ENCODE measurements at regions not wholly inside any gene's neighbourhood (a gene's known extent, or its start where the extent isn't known, plus 50 kb on each side); places are given as distances from the start of the nearest gene placed in this dataset.
A peak's percentile ranks its signal among the peaks of the same experiment; 100 is the strongest.

GRCh38 chr17:77369544-77369971, 228.8 kb downstream of the SEC14L1 start:
- H3K4me2 ChIP-seq (ENCODE audit: insufficient read depth, low read length, poor library complexity, severe bottlenecking): no peak overlapping the region
- no peak for DNase-seq (ENCODE audit: low spot score)
- no peak overlapping the region for H2BK120ac ChIP-seq (ENCODE audit: low read depth, low read length)
- H3K27ac ChIP-seq (replicated peaks; ENCODE audit: low read length): no peak overlapping the region
- no peak overlapping the region for H3K23ac ChIP-seq (ENCODE audit: low read depth, low read length, poor library complexity)
- peaks cover 0 to 3% of the 10 kb centered on the region in 2 donors for H3K9me3 ChIP-seq (replicated peaks in 1 of 2; ENCODE audit: control insufficient read depth in 2 of 2, insufficient read depth in 1 of 2, low read depth in 1 of 2, low read length in 2 of 2)
- no peak overlapping the region for H2BK15ac ChIP-seq (ENCODE audit: low read length)
- H3K4me3 ChIP-seq (ENCODE audit: low read length in 2 of 2): no peak overlapping the region
- no peak overlapping the region for H3K4ac ChIP-seq (ENCODE audit: low read length)
- H2BK12ac ChIP-seq (ENCODE audit: low read length): no peak overlapping the region
- H3K9ac ChIP-seq (ENCODE audit: low read depth, low read length, poor library complexity): no peak overlapping the region
- no peaks in the 10 kb centered on the region for H3K27me3 ChIP-seq (ENCODE audit: control insufficient read depth in 3 of 3, insufficient read depth in 3 of 3, low read depth in 1 of 3, low read length in 3 of 3)
- no peak overlapping the region for H4K8ac ChIP-seq (ENCODE audit: low read depth, low read length)
- peaks cover 21 to 32% of the 10 kb centered on the region in 2 donors for H3K4me1 ChIP-seq (ENCODE audit: control insufficient read depth in 2 of 2, insufficient read depth in 1 of 2, low read depth in 1 of 2, low read length in 2 of 2)
- H2AK5ac ChIP-seq (ENCODE audit: low read depth, low read length): peak overlapping the region; percentile 16
- no CpG with 5 or more reads among the region's 13 CpGs for WGBS, 2 donors (ENCODE audit: extremely low coverage in 2 of 2, insufficient read length in 2 of 2, insufficient replicate concordance in 1 of 2)
- no peak overlapping the region for H3K14ac ChIP-seq (ENCODE audit: low read length)
- H2AFZ ChIP-seq (ENCODE audit: low read length): no peak overlapping the region
- peaks cover 10% of the 10 kb centered on the region for H3K79me1 ChIP-seq (ENCODE audit: low read depth, low read length)
- H3K18ac ChIP-seq (ENCODE audit: low read length): no peak overlapping the region
- H2BK5ac ChIP-seq (ENCODE audit: low read length): no peak overlapping the region
- H4K91ac ChIP-seq (ENCODE audit: low read depth, low read length, poor library complexity): no peak overlapping the region
- no peaks in the 10 kb centered on the region for H3K36me3 ChIP-seq (replicated peaks in 1 of 2; ENCODE audit: control insufficient read depth in 2 of 2, insufficient read depth in 2 of 2, low read length in 2 of 2)

- H3K4me1 ChIP-seq (ENCODE audit: control insufficient read depth in 2 of 2, insufficient read depth in 1 of 2, low read depth in 1 of 2, low read length in 2 of 2): peaks cover 31 to 42% of the 10 kb centered on the region in 2 donors
Observed at GRCh38 chr17:77370586-77370985, 229.8 kb downstream of the SEC14L1 start.

GRCh38 chr17:77371117-77371887, 230.5 kb downstream of the SEC14L1 start:
- Histone ChIP-seq H3K9me3 (replicated peaks in 1 of 2; ENCODE audit: control insufficient read depth in 2 of 2, insufficient read depth in 1 of 2, low read depth in 1 of 2, low read length in 2 of 2) (peaks cover 0 to 3% of the 10 kb centered on the region in 2 donors), H2BK5ac (ENCODE audit: low read length) (no peak overlapping the region), H3K18ac (ENCODE audit: low read length) (peak overlapping the region; percentile 34), H2AK5ac (ENCODE audit: low read depth, low read length) (no peak overlapping the region), H3K4me1 (ENCODE audit: control insufficient read depth in 2 of 2, insufficient read depth in 1 of 2, low read depth in 1 of 2, low read length in 2 of 2) (peaks cover 35 to 48% of the 10 kb centered on the region in 2 donors), H3K9ac (ENCODE audit: low read depth, low read length, poor library complexity) (no peak overlapping the region), H3K14ac (ENCODE audit: low read length) (no peak overlapping the region), H3K79me1 (ENCODE audit: low read depth, low read length) (peaks cover 24% of the 10 kb centered on the region), H4K8ac (ENCODE audit: low read depth, low read length) (no peak overlapping the region), H3K27ac (replicated peaks; ENCODE audit: low read length) (no peak overlapping the region), H2AFZ (ENCODE audit: low read length) (no peak overlapping the region), H3K36me3 (replicated peaks in 1 of 2; ENCODE audit: control insufficient read depth in 2 of 2, insufficient read depth in 2 of 2, low read length in 2 of 2) (no peaks in the 10 kb centered on the region), H2BK15ac (ENCODE audit: low read length) (no peak overlapping the region), H3K4me2 (ENCODE audit: insufficient read depth, low read length, poor library complexity, severe bottlenecking) (no peak overlapping the region), H3K4ac (ENCODE audit: low read length) (no peak overlapping the region), H3K27me3 (ENCODE audit: control insufficient read depth in 3 of 3, insufficient read depth in 3 of 3, low read depth in 1 of 3, low read length in 3 of 3) (no peaks in the 10 kb centered on the region), H3K4me3 (ENCODE audit: low read length in 2 of 2) (no peak overlapping the region), H3K23ac (ENCODE audit: low read depth, low read length, poor library complexity) (no peak overlapping the region), H4K91ac (ENCODE audit: low read depth, low read length, poor library complexity) (no peak overlapping the region), H2BK120ac (ENCODE audit: low read depth, low read length) (no peak overlapping the region), H2BK12ac (ENCODE audit: low read length) (no peak overlapping the region)
- DNase-seq (ENCODE audit: low spot score): no peak
- no CpG with 5 or more reads among the region's 20 CpGs for WGBS, 2 donors (ENCODE audit: extremely low coverage in 2 of 2, insufficient read length in 2 of 2, insufficient replicate concordance in 1 of 2)

More at GRCh38 chr17:77370586-77370985, 229.8 kb downstream of the SEC14L1 start:
- H2BK15ac ChIP-seq (ENCODE audit: low read length): no peak overlapping the region
- no peaks in the 10 kb centered on the region for H3K27me3 ChIP-seq (ENCODE audit: control insufficient read depth in 3 of 3, insufficient read depth in 3 of 3, low read depth in 1 of 3, low read length in 3 of 3)
- H3K23ac ChIP-seq (ENCODE audit: low read depth, low read length, poor library complexity): no peak overlapping the region
- H3K18ac ChIP-seq (ENCODE audit: low read length): no peak overlapping the region
- no peak overlapping the region for H3K4me2 ChIP-seq (ENCODE audit: insufficient read depth, low read length, poor library complexity, severe bottlenecking)
- peaks cover 18% of the 10 kb centered on the region for H3K79me1 ChIP-seq (ENCODE audit: low read depth, low read length)
- no peak overlapping the region for H2BK12ac ChIP-seq (ENCODE audit: low read length)
- H3K9me3 ChIP-seq (replicated peaks in 1 of 2; ENCODE audit: control insufficient read depth in 2 of 2, insufficient read depth in 1 of 2, low read depth in 1 of 2, low read length in 2 of 2): peaks cover 0 to 3% of the 10 kb centered on the region in 2 donors
- H3K36me3 ChIP-seq (replicated peaks in 1 of 2; ENCODE audit: control insufficient read depth in 2 of 2, insufficient read depth in 2 of 2, low read length in 2 of 2): no peaks in the 10 kb centered on the region
- WGBS, 2 donors (ENCODE audit: extremely low coverage in 2 of 2, insufficient read length in 2 of 2, insufficient replicate concordance in 1 of 2): no CpG with 5 or more reads among the region's 5 CpGs
- no peak overlapping the region for H4K91ac ChIP-seq (ENCODE audit: low read depth, low read length, poor library complexity)
- no peak for DNase-seq (ENCODE audit: low spot score)
- H3K9ac ChIP-seq (ENCODE audit: low read depth, low read length, poor library complexity): no peak overlapping the region
- no peak overlapping the region for H2AFZ ChIP-seq (ENCODE audit: low read length)
- H3K14ac ChIP-seq (ENCODE audit: low read length): no peak overlapping the region
- H2BK120ac ChIP-seq (ENCODE audit: low read depth, low read length): no peak overlapping the region
- no peak overlapping the region for H2BK5ac ChIP-seq (ENCODE audit: low read length)
- H3K27ac ChIP-seq (replicated peaks; ENCODE audit: low read length): no peak overlapping the region
- no peak overlapping the region for H2AK5ac ChIP-seq (ENCODE audit: low read depth, low read length)
- no peak overlapping the region for H3K4ac ChIP-seq (ENCODE audit: low read length)
- H4K8ac ChIP-seq (ENCODE audit: low read depth, low read length): no peak overlapping the region
- H3K4me3 ChIP-seq (ENCODE audit: low read length in 2 of 2): no peak overlapping the region

- Histone ChIP-seq H3K4ac (ENCODE audit: low read length) (no peak overlapping the region), H3K36me3 (replicated peaks in 1 of 2; ENCODE audit: control insufficient read depth in 2 of 2, insufficient read depth in 2 of 2, low read length in 2 of 2) (no peaks in the 10 kb centered on the region), H3K4me2 (ENCODE audit: insufficient read depth, low read length, poor library complexity, severe bottlenecking) (peak overlapping the region; percentile 58), H2BK12ac (ENCODE audit: low read length) (peak overlapping the region; percentile 12), H4K91ac (ENCODE audit: low read depth, low read length, poor library complexity) (no peak overlapping the region), H3K9me3 (replicated peaks in 1 of 2; ENCODE audit: control insufficient read depth in 2 of 2, insufficient read depth in 1 of 2, low read depth in 1 of 2, low read length in 2 of 2) (peaks cover 0 to 3% of the 10 kb centered on the region in 2 donors), H3K4me1 (ENCODE audit: control insufficient read depth in 2 of 2, insufficient read depth in 1 of 2, low read depth in 1 of 2, low read length in 2 of 2) (peaks cover 41 to 51% of the 10 kb centered on the region in 2 donors), H3K27me3 (ENCODE audit: control insufficient read depth in 3 of 3, insufficient read depth in 3 of 3, low read depth in 1 of 3, low read length in 3 of 3) (no peaks in the 10 kb centered on the region), H3K4me3 (ENCODE audit: low read length in 2 of 2) (peak overlapping the region in 1 of 2 donors; percentile 96), H4K8ac (ENCODE audit: low read depth, low read length) (no peak overlapping the region), H3K23ac (ENCODE audit: low read depth, low read length, poor library complexity) (no peak overlapping the region), H2BK5ac (ENCODE audit: low read length) (peak overlapping the region; percentile 91), H2BK120ac (ENCODE audit: low read depth, low read length) (peak overlapping the region; percentile 45), H2AFZ (ENCODE audit: low read length) (peak overlapping the region; percentile 94), H3K9ac (ENCODE audit: low read depth, low read length, poor library complexity) (no peak overlapping the region), H3K14ac (ENCODE audit: low read length) (peak overlapping the region; percentile 78), H2BK15ac (ENCODE audit: low read length) (peak overlapping the region; percentile 17), H3K18ac (ENCODE audit: low read length) (peak overlapping the region; percentile 77), H3K27ac (replicated peaks; ENCODE audit: low read length) (peak overlapping the region; percentile 85), H3K79me1 (ENCODE audit: low read depth, low read length) (peaks cover 26% of the 10 kb centered on the region), H2AK5ac (ENCODE audit: low read depth, low read length) (peak overlapping the region; percentile 36)
- no CpG with 5 or more reads among the region's 16 CpGs for WGBS, 2 donors (ENCODE audit: extremely low coverage in 2 of 2, insufficient read length in 2 of 2, insufficient replicate concordance in 1 of 2)
- DNase-seq (ENCODE audit: low spot score): no peak
Observed at GRCh38 chr17:77371888-77372443, 231.2 kb downstream of the SEC14L1 start.
